ENCODE measurements at regions not wholly inside any gene's neighbourhood (a gene's known extent, or its start where the extent isn't known, plus 50 kb on each side); places are given as distances from the start of the nearest gene placed in this dataset.
"Not testable (repeated sequence)": the region's sequence is repeated elsewhere in the genome, so short reads cannot be mapped to it uniquely, and the experiment has no call there.

DNA sequence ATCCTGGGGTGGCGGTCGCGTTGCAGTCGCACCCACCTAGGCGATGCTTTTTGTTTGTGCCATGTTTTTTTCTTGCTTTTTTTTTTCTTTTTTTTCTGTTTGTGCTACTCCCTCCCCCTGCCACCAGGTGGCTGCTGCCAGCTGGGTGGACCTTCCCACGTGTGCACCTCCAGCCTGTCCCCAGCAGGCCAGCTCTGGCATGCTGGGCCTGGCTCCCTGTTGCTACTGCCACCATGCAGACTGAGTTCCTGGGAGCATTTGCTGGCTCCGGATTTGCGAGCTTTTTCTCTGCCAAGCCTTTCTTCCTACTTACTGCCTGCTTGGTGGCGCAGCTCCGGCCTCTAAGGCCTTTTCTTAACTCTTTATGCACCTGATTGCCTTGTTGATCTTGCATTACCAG is 161.2 kb upstream of the WDFY3 start:
- Histone ChIP-seq H3K4me3 (ENCODE audit: low read depth in 1 of 3, low read length in 3 of 3) (no peak overlapping the region), H3K27me3 (ENCODE audit: control insufficient read depth in 4 of 4, insufficient read depth in 4 of 4, low read length in 3 of 4) (no peaks in the 10 kb centered on the region), H3K27ac (ENCODE audit: low read depth in 1 of 2, low read length in 2 of 2) (no peak overlapping the region), H3K36me3 (ENCODE audit: control insufficient read depth in 4 of 4, insufficient read depth in 3 of 4, low read depth in 1 of 4, low read length in 3 of 4) (no peaks in the 10 kb centered on the region), H3K4me1 (ENCODE audit: control insufficient read depth in 4 of 4, insufficient read depth in 4 of 4, low read length in 3 of 4) (no peaks in the 10 kb centered on the region), H3K9me3 (ENCODE audit: control insufficient read depth in 4 of 4, low read length in 3 of 4) (peaks cover 0 to 3% (median 0%) of the 10 kb centered on the region in 4 donors), H3K9ac (ENCODE audit: low read depth in 1 of 2, low read length in 2 of 2) (no peak overlapping the region)
- 52% methylated on average over 10 of the region's 10 CpGs for WGBS
- no peak for DNase-seq (ENCODE audit: low spot score)
- TF ChIP-seq, protein P1, sequence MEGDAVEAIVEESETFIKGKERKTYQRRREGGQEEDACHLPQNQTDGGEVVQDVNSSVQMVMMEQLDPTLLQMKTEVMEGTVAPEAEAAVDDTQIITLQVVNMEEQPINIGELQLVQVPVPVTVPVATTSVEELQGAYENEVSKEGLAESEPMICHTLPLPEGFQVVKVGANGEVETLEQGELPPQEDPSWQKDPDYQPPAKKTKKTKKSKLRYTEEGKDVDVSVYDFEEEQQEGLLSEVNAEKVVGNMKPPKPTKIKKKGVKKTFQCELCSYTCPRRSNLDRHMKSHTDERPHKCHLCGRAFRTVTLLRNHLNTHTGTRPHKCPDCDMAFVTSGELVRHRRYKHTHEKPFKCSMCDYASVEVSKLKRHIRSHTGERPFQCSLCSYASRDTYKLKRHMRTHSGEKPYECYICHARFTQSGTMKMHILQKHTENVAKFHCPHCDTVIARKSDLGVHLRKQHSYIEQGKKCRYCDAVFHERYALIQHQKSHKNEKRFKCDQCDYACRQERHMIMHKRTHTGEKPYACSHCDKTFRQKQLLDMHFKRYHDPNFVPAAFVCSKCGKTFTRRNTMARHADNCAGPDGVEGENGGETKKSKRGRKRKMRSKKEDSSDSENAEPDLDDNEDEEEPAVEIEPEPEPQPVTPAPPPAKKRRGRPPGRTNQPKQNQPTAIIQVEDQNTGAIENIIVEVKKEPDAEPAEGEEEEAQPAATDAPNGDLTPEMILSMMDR (IDR thresholded peaks at IDR 0.05; ENCODE audit: low read depth, low read length, missing input control), result peak; percentile 17
- TF ChIP-seq, protein P2, sequence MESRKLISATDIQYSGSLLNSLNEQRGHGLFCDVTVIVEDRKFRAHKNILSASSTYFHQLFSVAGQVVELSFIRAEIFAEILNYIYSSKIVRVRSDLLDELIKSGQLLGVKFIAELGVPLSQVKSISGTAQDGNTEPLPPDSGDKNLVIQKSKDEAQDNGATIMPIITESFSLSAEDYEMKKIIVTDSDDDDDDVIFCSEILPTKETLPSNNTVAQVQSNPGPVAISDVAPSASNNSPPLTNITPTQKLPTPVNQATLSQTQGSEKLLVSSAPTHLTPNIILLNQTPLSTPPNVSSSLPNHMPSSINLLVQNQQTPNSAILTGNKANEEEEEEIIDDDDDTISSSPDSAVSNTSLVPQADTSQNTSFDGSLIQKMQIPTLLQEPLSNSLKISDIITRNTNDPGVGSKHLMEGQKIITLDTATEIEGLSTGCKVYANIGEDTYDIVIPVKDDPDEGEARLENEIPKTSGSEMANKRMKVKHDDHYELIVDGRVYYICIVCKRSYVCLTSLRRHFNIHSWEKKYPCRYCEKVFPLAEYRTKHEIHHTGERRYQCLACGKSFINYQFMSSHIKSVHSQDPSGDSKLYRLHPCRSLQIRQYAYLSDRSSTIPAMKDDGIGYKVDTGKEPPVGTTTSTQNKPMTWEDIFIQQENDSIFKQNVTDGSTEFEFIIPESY (IDR thresholded peaks at IDR 0.05), result no peak
- TF ChIP-seq FOXA2 (IDR thresholded peaks at IDR 0.05) (no peak), RAD21 (IDR thresholded peaks at IDR 0.05) (peak in 1 of 2 donors; percentile 34)

DNA sequence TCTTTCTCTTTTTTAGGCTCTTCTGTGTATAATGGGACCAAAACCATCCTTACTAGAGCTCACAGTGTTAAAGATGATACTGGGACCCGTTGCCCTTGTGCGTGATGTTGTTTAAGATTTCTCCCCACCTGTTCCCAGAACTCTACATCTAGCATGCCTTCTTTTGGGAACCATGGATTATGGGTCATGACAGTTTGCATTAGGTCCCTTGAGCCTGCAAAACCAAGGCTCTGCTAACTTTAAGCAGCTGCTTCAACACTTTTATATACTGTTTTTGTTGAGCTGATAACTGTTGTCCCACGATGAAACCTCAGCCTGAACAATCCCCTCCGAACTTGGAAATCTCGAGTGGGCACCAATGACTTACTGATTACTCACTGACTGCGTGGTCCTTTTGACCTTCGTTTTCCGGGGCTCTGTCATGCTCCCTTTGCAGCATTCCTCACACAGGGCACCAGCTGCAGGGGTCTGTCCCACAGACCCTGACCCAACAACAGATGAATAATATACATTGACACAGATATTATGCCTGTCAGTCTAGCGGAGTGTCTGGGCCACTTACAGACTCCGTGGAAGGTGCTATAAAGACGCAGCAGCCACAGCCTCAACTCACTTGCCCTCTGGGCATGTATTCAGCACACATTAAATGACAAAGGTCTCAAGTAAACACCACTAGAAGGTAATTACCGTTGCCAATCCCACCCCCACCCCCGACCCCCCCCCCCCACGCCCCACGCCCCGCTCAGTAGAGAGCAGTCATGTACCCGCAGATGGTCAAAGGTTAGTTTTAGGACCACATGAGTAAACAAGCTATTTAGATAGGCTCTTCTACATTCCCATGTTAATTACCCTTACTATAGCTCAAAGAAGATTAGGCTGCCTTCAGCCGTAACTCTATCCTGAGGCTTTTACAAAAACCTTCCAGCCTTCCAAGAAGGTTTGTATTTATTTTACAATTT is 162.0 kb upstream of the WDFY3 start:
- no peak overlapping the region for H3K27ac ChIP-seq (ENCODE audit: low read depth in 1 of 2, low read length in 2 of 2)
- no peak for DNase-seq (ENCODE audit: low spot score)
- WGBS, result 64% methylated on average over 18 of the region's 18 CpGs
- H3K27me3 ChIP-seq (ENCODE audit: control insufficient read depth in 4 of 4, insufficient read depth in 4 of 4, low read length in 3 of 4), result no peaks in the 10 kb centered on the region
- no peak for TF ChIP-seq YY1 (IDR thresholded peaks at IDR 0.05)
- no peak for TF ChIP-seq RXRA (IDR thresholded peaks at IDR 0.05)
- no peak for TF ChIP-seq HNF4A (conservative IDR thresholded peaks at IDR 0.05)
- no peak for TF ChIP-seq TAF1 (conservative IDR thresholded peaks at IDR 0.05)
- TF ChIP-seq JUND (IDR thresholded peaks at IDR 0.05), result no peak
- no peaks in the 10 kb centered on the region for H3K4me1 ChIP-seq (ENCODE audit: control insufficient read depth in 4 of 4, insufficient read depth in 4 of 4, low read length in 3 of 4)
- peaks cover 0 to 3% (median 0%) of the 10 kb centered on the region in 4 donors for H3K9me3 ChIP-seq (ENCODE audit: control insufficient read depth in 4 of 4, low read length in 3 of 4)
- no peak overlapping the region for H3K4me3 ChIP-seq (ENCODE audit: low read depth in 1 of 3, low read length in 3 of 3)
- H3K9ac ChIP-seq (ENCODE audit: low read depth in 1 of 2, low read length in 2 of 2), result no peak overlapping the region
- H3K36me3 ChIP-seq (ENCODE audit: control insufficient read depth in 4 of 4, insufficient read depth in 3 of 4, low read depth in 1 of 4, low read length in 3 of 4), result no peaks in the 10 kb centered on the region

DNA sequence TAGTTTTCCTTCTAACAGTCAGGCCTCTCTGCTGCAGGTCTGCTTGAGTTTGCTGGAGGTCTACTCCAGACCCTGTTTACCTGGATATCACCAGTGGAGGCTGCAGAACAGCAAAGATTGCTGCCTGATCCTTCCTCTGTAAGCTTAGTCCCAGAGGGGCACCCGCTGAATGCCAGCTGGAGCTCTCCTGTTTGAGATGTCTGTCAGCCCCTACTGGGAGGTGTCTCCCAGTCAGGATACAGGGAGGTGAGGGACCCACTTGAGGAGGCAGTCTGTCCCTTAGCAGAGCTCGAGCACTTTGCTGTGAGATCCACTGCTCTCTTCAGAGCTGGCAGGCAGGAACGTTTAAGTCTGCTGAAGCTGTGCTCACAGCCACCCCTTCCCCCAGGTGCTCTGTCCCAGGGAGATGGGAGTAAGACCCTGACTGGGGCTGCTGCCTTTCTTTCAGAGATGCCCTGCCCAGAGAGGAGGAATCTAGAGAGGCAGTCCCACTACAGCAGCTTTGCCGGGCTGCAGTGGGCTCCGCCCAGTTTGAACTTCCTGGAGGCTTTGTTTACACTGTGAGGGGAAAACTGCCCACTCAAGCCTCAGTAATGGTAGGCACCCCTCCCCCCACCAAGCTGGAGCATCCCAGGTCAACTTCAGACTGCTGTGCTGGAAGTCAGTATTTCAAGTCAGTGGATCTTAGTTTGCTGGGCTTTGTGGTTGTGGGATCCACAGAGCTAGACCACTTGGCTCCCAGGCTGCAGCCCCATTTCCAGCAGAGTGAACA is 163.1 kb upstream of the WDFY3 start:
- DNase-seq (ENCODE audit: low spot score), result not testable (repeated sequence)
- 67% methylated on average over 5 of the region's 5 CpGs for WGBS

More for the DNA sequence above, 163.1 kb upstream of the WDFY3 start:
- H3K9ac ChIP-seq (ENCODE audit: low read depth in 1 of 2, low read length in 2 of 2); H3K36me3 ChIP-seq (ENCODE audit: control insufficient read depth in 4 of 4, insufficient read depth in 3 of 4, low read depth in 1 of 4, low read length in 3 of 4); H3K9me3 ChIP-seq (ENCODE audit: control insufficient read depth in 4 of 4, low read length in 3 of 4); H3K4me3 ChIP-seq (ENCODE audit: low read depth in 1 of 3, low read length in 3 of 3); H3K27me3 ChIP-seq (ENCODE audit: control insufficient read depth in 4 of 4, insufficient read depth in 4 of 4, low read length in 3 of 4); H3K4me1 ChIP-seq (ENCODE audit: control insufficient read depth in 4 of 4, insufficient read depth in 4 of 4, low read length in 3 of 4); H3K27ac ChIP-seq (ENCODE audit: low read depth in 1 of 2, low read length in 2 of 2): not testable (repeated sequence)
